ENCODE measurements at regions not wholly inside any gene's neighbourhood (a gene's known extent, or its start where the extent isn't known, plus 50 kb on each side); places are given as distances from the start of the nearest gene placed in this dataset.

DNA sequence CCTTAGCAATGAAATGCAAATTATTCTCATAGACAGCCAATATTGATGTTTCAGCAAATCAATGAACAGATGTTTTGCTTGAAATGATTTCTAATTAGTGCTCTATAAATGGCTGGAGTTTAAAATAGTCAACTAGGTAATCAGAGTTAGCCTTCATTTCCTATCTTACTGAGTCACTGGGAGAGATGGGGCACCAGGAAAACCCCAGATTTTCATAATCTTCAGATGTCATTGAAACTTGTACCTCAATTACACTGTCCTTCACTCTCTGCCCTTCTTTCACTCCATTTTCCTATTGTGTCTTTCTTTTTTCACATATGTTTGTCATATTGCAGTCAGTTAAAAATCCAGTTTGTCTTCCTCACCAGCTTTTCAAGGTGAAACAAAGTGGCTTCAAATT is 92.7 kb downstream of the C12orf75 start:
- POLR2A ChIA-PET = no interaction called here
- H3K9me3 Mint-ChIP-seq = no peaks in the 10 kb centered on the region
- H3K27ac Mint-ChIP-seq = no peak overlapping the region
- H3K36me3 Mint-ChIP-seq = no peaks in the 10 kb centered on the region
- H3K27me3 Mint-ChIP-seq = peaks cover 2% of the 10 kb centered on the region
- H3K4me3 Mint-ChIP-seq = no peak overlapping the region
- intact Hi-C loops (cut with micrococcal nuclease) = loop anchor here (5.0 to 10.0 kb wide), 2 partner anchors 232 to 859 kb away; no protein-coding TSS in a partner anchor
- CTCF ChIA-PET = no interaction called here
- peaks cover 6% of the 10 kb centered on the region for H3K4me1 Mint-ChIP-seq (ENCODE audit: low read depth)
- no peak for DNase-seq

DNA sequence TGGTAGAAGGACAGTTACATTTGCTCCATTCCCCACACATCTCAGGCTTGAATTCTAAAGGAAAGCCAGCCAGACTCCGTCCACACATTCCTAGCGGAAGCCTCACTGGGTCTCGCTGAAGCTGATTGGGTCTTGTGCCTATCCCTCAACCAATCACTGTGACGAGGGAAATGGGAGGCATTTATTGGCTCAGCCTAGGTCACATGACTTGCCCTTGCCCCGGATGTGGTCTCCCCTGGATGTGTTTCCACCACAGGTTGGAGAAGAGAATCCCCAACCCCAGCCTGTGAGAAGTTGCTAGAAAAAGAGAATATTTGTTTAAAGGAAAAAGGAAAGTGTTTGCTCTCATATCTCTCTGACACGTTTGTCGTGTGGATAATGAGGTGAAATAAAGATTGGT is 93.4 kb downstream of the C12orf75 start:
- Mint-ChIP-seq H3K36me3 (no peaks in the 10 kb centered on the region), H3K27me3 (peaks cover 2% of the 10 kb centered on the region), H3K4me1 (ENCODE audit: low read depth) (peaks cover 6% of the 10 kb centered on the region), H3K4me3 (no peak overlapping the region), H3K9me3 (no peaks in the 10 kb centered on the region), H3K27ac (no peak overlapping the region)
- CTCF ChIA-PET = no interaction called here
- intact Hi-C loops (cut with micrococcal nuclease) = loop anchor here (5.0 to 10.0 kb wide), 2 partner anchors 231 to 858 kb away; no protein-coding TSS in a partner anchor
- DNase-seq = no peak
- POLR2A ChIA-PET = no interaction called here

DNA sequence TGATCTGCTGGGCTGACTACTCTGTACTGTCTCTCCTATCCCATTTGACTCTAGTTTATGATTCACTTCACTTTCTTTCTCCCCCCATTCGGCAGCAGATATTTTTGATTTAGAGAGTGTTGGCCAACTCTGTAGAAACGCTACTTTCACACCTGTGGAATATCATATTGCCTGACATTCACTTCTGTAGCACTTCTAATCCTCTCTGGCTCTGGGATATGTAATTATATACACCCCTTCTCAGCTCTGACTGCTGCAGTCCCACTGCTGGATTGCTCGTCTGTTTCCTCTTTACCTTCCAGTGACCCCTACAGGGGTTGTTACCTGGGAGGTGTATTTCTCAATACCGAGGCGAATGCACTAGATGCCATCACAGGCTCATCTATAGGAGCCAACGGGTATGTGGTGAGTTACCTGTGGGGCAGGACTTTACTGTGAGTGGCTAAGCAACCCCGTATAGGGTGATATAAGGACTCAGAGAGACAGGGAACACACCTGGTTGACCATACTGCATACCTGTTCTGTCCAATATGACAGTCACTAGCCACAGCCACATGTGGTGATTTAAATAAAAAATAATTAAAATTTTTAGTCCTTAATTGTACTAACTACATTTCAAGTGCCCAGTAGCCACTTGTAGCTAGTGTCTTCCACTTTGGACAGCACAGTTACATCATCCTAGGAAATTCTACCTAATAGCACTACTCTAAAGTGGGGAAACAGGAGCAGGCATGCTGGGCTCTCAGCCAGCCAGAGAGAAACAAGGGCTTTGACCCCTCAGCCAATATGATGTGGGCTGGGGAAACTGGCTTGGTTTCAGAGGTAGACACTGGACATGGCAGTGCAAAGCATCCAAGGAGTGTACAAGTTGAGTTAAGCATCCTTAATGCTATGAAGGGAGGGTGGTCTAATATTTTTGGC is 95.0 kb downstream of the C12orf75 start:
- Mint-ChIP-seq H3K27ac (no peak overlapping the region), H3K36me3 (no peaks in the 10 kb centered on the region), H3K4me3 (no peak overlapping the region), H3K4me1 (ENCODE audit: low read depth) (peaks cover 6% of the 10 kb centered on the region), H3K27me3 (peaks cover 2% of the 10 kb centered on the region), H3K9me3 (no peaks in the 10 kb centered on the region)
- intact Hi-C loops (cut with micrococcal nuclease) = loop anchor here (10.0 kb wide), 1 partner anchor 229 kb away; no protein-coding TSS in a partner anchor
- POLR2A ChIA-PET = no interaction called here
- CTCF ChIA-PET = interaction anchor here (1.5 kb wide), 1 partner anchor 710 kb away, joined by 5 read pairs; no protein-coding TSS in a partner anchor
- DNase-seq = no peak

DNA sequence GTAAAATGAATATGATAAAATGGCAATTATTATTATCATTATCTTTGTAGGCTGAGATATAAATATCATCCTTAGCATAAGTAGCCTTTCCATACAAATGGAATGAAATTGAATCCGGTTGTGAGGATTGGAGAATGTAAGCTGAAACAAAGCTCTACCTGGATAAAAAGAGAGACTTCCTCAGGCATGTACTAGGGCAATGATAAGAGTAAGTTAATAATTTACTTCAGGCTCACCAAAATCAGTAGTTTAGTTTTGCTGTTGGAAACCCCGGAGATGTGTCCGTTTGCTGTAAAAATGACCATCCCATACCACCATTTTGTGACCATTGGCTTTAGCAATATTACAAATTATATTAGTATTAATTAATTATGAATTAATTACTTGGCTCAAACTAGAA is 96.3 kb downstream of the C12orf75 start:
- no peak overlapping the region for H3K4me3 Mint-ChIP-seq
- peaks cover 3% of the 10 kb centered on the region for H3K27me3 Mint-ChIP-seq
- intact Hi-C loops (cut with micrococcal nuclease) = loop anchor here (10.0 kb wide), 1 partner anchor 228 kb away; no protein-coding TSS in a partner anchor
- H3K36me3 Mint-ChIP-seq = no peaks in the 10 kb centered on the region
- H3K27ac Mint-ChIP-seq = no peak overlapping the region
- no peaks in the 10 kb centered on the region for H3K9me3 Mint-ChIP-seq
- CTCF ChIA-PET = interaction anchor here (1.5 kb wide), 1 partner anchor 709 kb away, joined by 5 read pairs; no protein-coding TSS in a partner anchor
- POLR2A ChIA-PET = no interaction called here
- peaks cover 6% of the 10 kb centered on the region for H3K4me1 Mint-ChIP-seq (ENCODE audit: low read depth)
- DNase-seq = no peak

DNA sequence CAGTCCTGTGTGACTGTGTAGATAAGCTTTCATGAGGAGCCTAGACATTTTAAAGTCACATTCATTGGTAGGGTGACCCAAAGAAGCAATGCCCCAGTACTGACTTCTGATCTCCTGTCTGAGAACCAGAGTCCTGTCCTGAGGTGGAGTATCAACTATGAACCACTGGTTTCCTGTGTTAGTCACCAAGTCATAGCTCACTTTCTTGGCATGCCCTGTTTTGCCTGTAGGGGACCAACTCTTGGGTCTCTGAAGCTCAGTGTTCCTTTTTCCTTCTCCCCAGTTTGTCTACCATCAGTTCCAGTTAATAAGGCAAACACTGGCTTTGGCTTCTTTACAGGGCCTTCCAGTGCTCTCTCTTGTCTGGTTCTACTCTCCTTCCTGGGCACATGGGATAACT is 97.4 kb downstream of the C12orf75 start:
- CTCF ChIA-PET = interaction anchor here (0.7 kb wide), 1 partner anchor 708 kb away, joined by 3 read pairs; no protein-coding TSS in a partner anchor
- H3K4me1 Mint-ChIP-seq (ENCODE audit: low read depth) = peaks cover 6% of the 10 kb centered on the region
- peaks cover 3% of the 10 kb centered on the region for H3K27me3 Mint-ChIP-seq
- intact Hi-C loops (cut with micrococcal nuclease) = loop anchor here (10.0 kb wide), 1 partner anchor 227 kb away; no protein-coding TSS in a partner anchor
- POLR2A ChIA-PET = no interaction called here
- H3K36me3 Mint-ChIP-seq = no peaks in the 10 kb centered on the region
- H3K27ac Mint-ChIP-seq = no peak overlapping the region
- H3K4me3 Mint-ChIP-seq = no peak overlapping the region
- no peaks in the 10 kb centered on the region for H3K9me3 Mint-ChIP-seq
- no peak for DNase-seq

DNA sequence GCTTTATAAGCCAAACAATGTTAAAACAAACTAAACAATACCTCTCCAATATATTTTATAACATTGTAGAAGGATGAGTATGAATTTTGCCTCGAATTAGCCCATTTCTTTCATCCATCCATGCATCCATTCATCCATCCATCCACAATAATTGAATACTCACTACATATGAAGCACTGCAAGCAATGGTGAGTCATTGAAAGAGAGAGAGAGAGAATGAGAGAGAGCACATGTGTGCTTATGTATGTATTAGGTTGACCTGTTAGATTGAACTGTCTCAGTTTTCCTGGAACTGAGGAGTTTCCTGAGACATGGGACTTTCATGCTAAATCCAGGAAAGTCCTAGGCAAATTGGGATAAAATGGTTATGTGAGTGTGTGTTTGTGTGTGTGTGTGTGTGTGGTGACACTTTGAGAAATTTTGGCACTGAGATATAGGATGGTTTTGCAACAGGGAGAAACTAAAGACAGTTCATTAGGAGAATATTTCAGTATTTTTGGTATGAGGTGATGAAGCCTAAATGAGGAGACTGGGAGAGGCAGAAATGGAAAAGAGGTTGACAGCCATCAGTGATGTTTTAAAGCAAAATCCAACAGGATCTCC is 98.4 kb downstream of the C12orf75 start:
- Mint-ChIP-seq H3K4me1 (ENCODE audit: low read depth) (no peaks in the 10 kb centered on the region), H3K27ac (no peak overlapping the region), H3K9me3 (no peaks in the 10 kb centered on the region), H3K4me3 (no peak overlapping the region), H3K36me3 (no peaks in the 10 kb centered on the region), H3K27me3 (peaks cover 8% of the 10 kb centered on the region)
- ChIA-PET POLR2A (no interaction called here), CTCF (no interaction called here)
- no peak for DNase-seq
- intact Hi-C loops (cut with micrococcal nuclease) = loop anchor here (10.0 kb wide), 1 partner anchor 226 kb away; no protein-coding TSS in a partner anchor

DNA sequence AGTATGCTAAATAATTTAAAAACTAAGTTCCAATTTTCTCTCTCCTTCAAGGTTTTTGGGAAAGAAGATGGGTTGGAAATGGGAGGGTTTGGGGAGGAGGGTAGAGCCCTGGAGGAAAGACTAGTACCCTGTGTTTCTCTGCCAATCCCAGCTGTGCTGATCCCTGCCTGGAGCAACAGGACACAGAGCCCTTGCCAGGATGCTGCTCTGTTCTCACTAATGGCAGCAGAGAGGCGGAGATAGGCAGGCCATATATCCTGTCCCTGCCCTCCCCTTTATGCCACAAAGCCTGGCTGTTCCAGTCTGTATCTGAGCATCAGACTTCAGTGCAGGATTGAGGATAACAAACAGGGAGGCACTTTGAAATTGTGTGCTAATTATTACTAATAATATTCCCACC is 99.0 kb downstream of the C12orf75 start:
- POLR2A ChIA-PET = no interaction called here
- Mint-ChIP-seq H3K4me3 (no peak overlapping the region), H3K27ac (no peak overlapping the region), H3K27me3 (peaks cover 12% of the 10 kb centered on the region), H3K36me3 (no peaks in the 10 kb centered on the region), H3K4me1 (ENCODE audit: low read depth) (no peaks in the 10 kb centered on the region), H3K9me3 (no peaks in the 10 kb centered on the region)
- intact Hi-C loops (cut with micrococcal nuclease) = loop anchor here (10.0 kb wide), 1 partner anchor 225 kb away; no protein-coding TSS in a partner anchor
- CTCF ChIA-PET = no interaction called here
- DNase-seq = no peak

DNA sequence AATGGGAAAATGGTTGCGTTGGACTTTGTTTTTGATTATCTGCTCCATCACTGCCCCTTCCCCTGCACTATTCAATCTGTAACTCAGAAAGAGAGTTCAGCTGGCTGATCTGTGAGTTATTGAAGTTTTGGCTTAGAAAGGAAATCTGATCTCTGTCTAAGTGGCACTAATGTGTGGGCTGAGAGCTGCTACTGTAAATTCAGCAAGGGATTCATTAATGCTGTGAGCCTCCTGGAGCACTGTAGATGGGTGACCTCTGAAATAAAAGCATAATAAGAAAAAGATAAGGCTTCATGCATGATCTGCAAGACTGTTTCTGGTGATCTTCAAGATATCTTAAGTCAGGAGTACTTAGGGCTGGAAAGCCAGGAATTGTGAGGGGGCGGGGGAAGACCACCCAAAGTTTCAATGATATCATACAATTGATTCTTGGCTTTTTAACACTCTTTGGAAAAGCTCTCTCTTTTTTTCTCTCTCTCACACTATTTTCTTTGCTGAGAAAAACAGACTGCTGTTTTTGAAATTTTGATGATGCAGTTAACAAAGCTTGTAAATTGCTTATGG is 101.1 kb downstream of the C12orf75 start:
- Mint-ChIP-seq H3K9me3 (no peaks in the 10 kb centered on the region), H3K27me3 (peaks cover 21% of the 10 kb centered on the region), H3K36me3 (no peaks in the 10 kb centered on the region), H3K4me3 (no peak overlapping the region), H3K4me1 (ENCODE audit: low read depth) (no peaks in the 10 kb centered on the region), H3K27ac (no peak overlapping the region)
- intact Hi-C loops (cut with micrococcal nuclease) = no loop called here
- CTCF ChIA-PET = interaction anchor here (1.0 kb wide), 1 partner anchor 791 kb away, joined by 3 read pairs; no protein-coding TSS in a partner anchor
- no peak for DNase-seq
- POLR2A ChIA-PET = no interaction called here

DNA sequence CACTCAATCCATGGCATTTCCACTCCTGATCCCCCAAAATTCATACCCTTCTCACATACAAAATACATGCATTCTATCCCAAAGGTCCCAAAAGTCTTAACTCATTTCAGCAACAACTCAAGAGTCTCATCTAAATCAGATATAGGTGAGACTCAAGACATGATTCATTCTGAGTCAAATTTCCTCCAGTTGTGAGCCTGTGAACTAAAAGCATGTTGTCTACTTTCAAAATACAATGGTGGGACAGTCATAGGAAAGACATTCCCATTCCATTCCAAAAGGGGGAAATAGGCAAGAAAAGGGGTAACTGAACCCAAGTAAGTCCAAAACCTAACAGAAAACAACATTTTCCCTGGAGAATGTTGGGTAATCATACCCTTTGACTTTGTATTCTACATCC is 103.3 kb downstream of the C12orf75 start:
- Mint-ChIP-seq H3K9me3 (no peaks in the 10 kb centered on the region), H3K27ac (no peak overlapping the region), H3K4me3 (no peak overlapping the region), H3K27me3 (peaks cover 18% of the 10 kb centered on the region), H3K36me3 (no peaks in the 10 kb centered on the region), H3K4me1 (ENCODE audit: low read depth) (no peaks in the 10 kb centered on the region)
- CTCF ChIA-PET = no interaction called here
- POLR2A ChIA-PET = no interaction called here
- intact Hi-C loops (cut with micrococcal nuclease) = no loop called here
- DNase-seq = no peak

DNA sequence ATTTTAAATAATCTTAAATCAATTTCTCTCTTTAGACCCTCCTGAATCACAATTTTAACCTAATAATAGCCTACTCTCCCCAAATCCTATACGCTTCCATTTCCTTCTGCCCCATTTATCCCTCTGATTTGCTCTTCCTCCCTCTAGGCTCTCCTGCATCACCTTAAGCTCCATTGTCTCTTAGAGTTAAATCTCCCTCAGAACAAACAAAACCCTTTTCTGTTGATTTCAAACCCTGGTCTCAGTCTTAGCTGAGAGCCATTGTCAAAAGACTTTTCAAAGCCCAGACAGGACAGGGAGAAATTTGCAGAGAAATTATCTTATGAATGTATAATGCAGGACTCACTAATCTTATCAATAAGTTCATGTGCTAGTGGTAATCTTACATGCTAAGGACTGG is 106.1 kb downstream of the C12orf75 start:
- ChIA-PET POLR2A (no interaction called here), CTCF (no interaction called here)
- intact Hi-C loops (cut with micrococcal nuclease) = no loop called here
- peaks cover 3% of the 10 kb centered on the region for H3K9me3 Mint-ChIP-seq
- peaks cover 24% of the 10 kb centered on the region for H3K27me3 Mint-ChIP-seq
- no peak overlapping the region for H3K4me3 Mint-ChIP-seq
- H3K4me1 Mint-ChIP-seq (ENCODE audit: low read depth) = no peaks in the 10 kb centered on the region
- no peak for DNase-seq
- H3K36me3 Mint-ChIP-seq = no peaks in the 10 kb centered on the region
- H3K27ac Mint-ChIP-seq = no peak overlapping the region

DNA sequence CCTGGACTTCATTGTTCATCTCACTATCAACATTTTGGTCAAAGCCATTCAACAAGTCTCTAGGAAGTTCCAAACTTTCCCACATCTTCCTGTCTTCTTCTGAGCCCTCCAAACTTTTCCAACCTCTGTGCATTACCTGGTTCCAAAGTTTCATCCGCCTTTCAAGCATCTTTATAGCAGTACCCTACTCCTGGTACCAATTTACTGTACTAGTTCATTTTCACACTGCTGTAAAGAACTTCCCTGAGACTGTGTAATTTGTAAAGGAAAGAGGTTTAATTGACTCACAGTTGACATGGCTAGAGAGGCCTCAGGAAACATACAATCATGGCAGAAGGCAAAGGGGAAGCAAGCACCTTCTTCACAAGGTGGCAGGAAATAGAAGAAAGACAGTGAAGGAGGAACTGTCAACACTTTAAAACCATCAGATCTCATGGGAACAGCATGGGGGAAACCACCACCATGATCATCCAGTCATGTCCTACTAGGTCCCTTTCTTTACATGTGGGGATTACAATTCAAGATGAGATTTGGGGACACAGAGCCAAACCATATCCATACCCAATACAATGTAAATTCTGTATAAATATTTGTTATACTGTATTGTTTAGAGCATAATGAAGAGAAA is 109.7 kb downstream of the C12orf75 start:
- H3K4me1 Mint-ChIP-seq (ENCODE audit: low read depth) = no peaks in the 10 kb centered on the region
- no peak overlapping the region for H3K4me3 Mint-ChIP-seq
- peaks cover 3% of the 10 kb centered on the region for H3K9me3 Mint-ChIP-seq
- ChIA-PET POLR2A (no interaction called here), CTCF (no interaction called here)
- intact Hi-C loops (cut with micrococcal nuclease) = no loop called here
- H3K27me3 Mint-ChIP-seq = peaks cover 28% of the 10 kb centered on the region
- H3K27ac Mint-ChIP-seq = no peak overlapping the region
- no peaks in the 10 kb centered on the region for H3K36me3 Mint-ChIP-seq
- no peak for DNase-seq
